OCI-LY1 (cell line): ENCODE measurements at regions not wholly inside any gene's neighbourhood (a gene's known extent, or its start where the extent isn't known, plus 50 kb on each side); places are given as distances from the start of the nearest gene placed in this dataset.

Experiments used
- H2AFZ ChIP-seq: fragments of 200-600 bp; sonication (generic), shearing (Covaris generic); 2 replicates; pipeline ENCODE4 v1.6.0; 2014; ENCODE audit warnings: antibody characterized with exemption, mild to moderate bottlenecking, low read length
- H3F3A ChIP-seq: fragments of 200-600 bp; sonication (generic), shearing (Covaris generic); 2 replicates; pipeline ENCODE4 v1.6.0; 2014; ENCODE audit warnings: mild to moderate bottlenecking, antibody characterized with exemption, low read length, moderate library complexity; ENCODE audit not compliant: insufficient read depth
- H3K27ac ChIP-seq: fragments of 200-600 bp; sonication (generic); 2 replicates; pipeline ENCODE4 v1.5.1; 2014; ENCODE audit warnings: low read length, mixed run types, mild to moderate bottlenecking, low read depth; ENCODE audit not compliant: poor library complexity, severe bottlenecking
- H3K27me3 ChIP-seq: fragments of 200-600 bp; sonication (generic); 2 replicates; pipeline ENCODE4 v1.6.0; 2014; ENCODE audit warnings: antibody characterized with exemption, mild to moderate bottlenecking, low read length, moderate library complexity; ENCODE audit not compliant: insufficient read depth
- H3K36me3 ChIP-seq: fragments of 200-600 bp; sonication (generic); 2 replicates; pipeline ENCODE4 v1.6.1; 2014; ENCODE audit warnings: mild to moderate bottlenecking, antibody characterized with exemption, low read length, moderate library complexity, mixed read lengths; ENCODE audit not compliant: insufficient read depth
- H3K4me1 ChIP-seq: fragments of 200-600 bp; sonication (generic); 2 replicates; pipeline ENCODE4 v1.5.1; 2014; ENCODE audit warnings: mild to moderate bottlenecking, low read length, moderate library complexity; ENCODE audit not compliant: insufficient read depth, severe bottlenecking
- H3K4me2 ChIP-seq: fragments of 200-600 bp; sonication (generic), shearing (Covaris generic); 2 replicates; pipeline ENCODE4 v1.6.1; 2014; ENCODE audit warnings: low read length
- H3K4me3 ChIP-seq: fragments of 200-600 bp; sonication (generic); 2 replicates; pipeline ENCODE4 v1.5.1; 2014; ENCODE audit warnings: low read length, low read depth, mild to moderate bottlenecking, mixed read lengths; ENCODE audit not compliant: poor library complexity, severe bottlenecking
- H3K79me2 ChIP-seq: fragments of 200-600 bp; shearing (Covaris generic); 2 replicates; pipeline ENCODE4 v1.6.1; 2016; ENCODE audit warnings: mixed run types, low read length, mixed read lengths; ENCODE audit not compliant: insufficient read depth
- H3K9ac ChIP-seq: fragments of 200-600 bp; sonication (generic), shearing (Covaris generic); 2 replicates; pipeline ENCODE4 v1.6.1; 2014; ENCODE audit warnings: mild to moderate bottlenecking, low read length, mixed read lengths
- H3K9me2 ChIP-seq: fragments of 200-600 bp; sonication (generic), shearing (Covaris generic); 2 replicates; pipeline ENCODE4 v1.6.1; 2014; ENCODE audit warnings: low read depth, mild to moderate bottlenecking, low read length, mixed read lengths
- H3K9me3 ChIP-seq: fragments of 200-600 bp; shearing (Covaris generic); 2 replicates; pipeline ENCODE4 v1.6.1; 2014; ENCODE audit warnings: low read length, mixed read lengths
- H4K20me1 ChIP-seq: fragments of 200-600 bp; sonication (generic), shearing (Covaris generic); 2 replicates; pipeline ENCODE4 v1.6.0; 2016; ENCODE audit warnings: mild to moderate bottlenecking, low read length; ENCODE audit not compliant: insufficient read depth
- CTCF ChIP-seq: fragments of 200-600 bp; sonication (generic), shearing (Covaris generic); IDR thresholded peaks from 2 replicates; pipeline ENCODE4 v1.5.1; 2017; ENCODE audit warnings: mild to moderate bottlenecking, antibody characterized with exemption, low read length, moderate library complexity, mixed read lengths
- EZH2 ChIP-seq: fragments of 200-600 bp; sonication (generic), shearing (Covaris generic); IDR thresholded peaks from 2 replicates; pipeline ENCODE4 v1.8.0; 2017; ENCODE audit warnings: borderline replicate concordance, mixed run types, mild to moderate bottlenecking, antibody characterized with exemption, low read length, moderate library complexity, mixed read lengths

GRCh38 chr4:53906606-53907190 is 157.7 kb downstream of the CHIC2 start:
- Histone ChIP-seq H3K27ac (no peak overlapping the region), H3K9ac (no peak overlapping the region), H3K4me3 (no peak overlapping the region), H3K9me3 (no peaks in the 10 kb centered on the region), H2AFZ (no peak overlapping the region), H3K36me3 (no peaks in the 10 kb centered on the region), H3K4me1 (no peaks in the 10 kb centered on the region), H3K79me2 (no peaks in the 10 kb centered on the region), H3F3A (no peaks in the 10 kb centered on the region), H3K27me3 (no peaks in the 10 kb centered on the region), H4K20me1 (no peaks in the 10 kb centered on the region), H3K4me2 (no peak overlapping the region), H3K9me2 (no peaks in the 10 kb centered on the region)
- TF ChIP-seq EZH2 (no peak), CTCF (no peak)

GRCh38 chr4:53905941-53906377 is 158.4 kb downstream of the CHIC2 start:
- no peaks in the 10 kb centered on the region for H3F3A ChIP-seq
- H2AFZ ChIP-seq = no peak overlapping the region
- H3K9me3 ChIP-seq = no peaks in the 10 kb centered on the region
- no peak overlapping the region for H3K4me3 ChIP-seq
- no peak overlapping the region for H3K9ac ChIP-seq
- H3K4me1 ChIP-seq = no peaks in the 10 kb centered on the region
- H3K27ac ChIP-seq = no peak overlapping the region
- H4K20me1 ChIP-seq = no peaks in the 10 kb centered on the region
- H3K36me3 ChIP-seq = no peaks in the 10 kb centered on the region
- peak overlapping the region; percentile 16; the same call in 1 of the 2 replicates for H3K4me2 ChIP-seq
- H3K79me2 ChIP-seq = no peaks in the 10 kb centered on the region
- no peak for TF ChIP-seq CTCF
- no peak for TF ChIP-seq EZH2
- no peaks in the 10 kb centered on the region for H3K27me3 ChIP-seq
- H3K9me2 ChIP-seq = no peaks in the 10 kb centered on the region

GRCh38 chr4:53905276-53905940 is 159.0 kb downstream of the CHIC2 start:
- Histone ChIP-seq H3K27ac (no peak overlapping the region), H3K4me2 (peak overlapping the region; percentile 16; the same call in 1 of the 2 replicates), H3K36me3 (no peaks in the 10 kb centered on the region), H4K20me1 (no peaks in the 10 kb centered on the region), H3K9me2 (no peaks in the 10 kb centered on the region), H3K4me1 (no peaks in the 10 kb centered on the region), H2AFZ (no peak overlapping the region), H3F3A (no peaks in the 10 kb centered on the region), H3K4me3 (no peak overlapping the region), H3K27me3 (no peaks in the 10 kb centered on the region), H3K79me2 (no peaks in the 10 kb centered on the region), H3K9ac (no peak overlapping the region), H3K9me3 (no peaks in the 10 kb centered on the region)
- no peak for TF ChIP-seq CTCF
- no peak for TF ChIP-seq EZH2
